H1 (cell line): ENCODE measurements at regions not wholly inside any gene's neighbourhood (a gene's known extent, or its start where the extent isn't known, plus 50 kb on each side); places are given as distances from the start of the nearest gene placed in this dataset.

Experiments used
- BRCA1 ChIP-seq: IDR thresholded peaks from 2 replicates; pipeline ENCODE4 v1.6.1; 2012; ENCODE audit warnings: low read depth, low read length, improper control_type of control experiment
- CHD7 ChIP-seq: fragments of 300-600 bp; sonication (generic); IDR thresholded peaks from 2 replicates; pipeline ENCODE4 v1.7.1; 2012; ENCODE audit warnings: low read length, moderate library complexity, mild to moderate bottlenecking, inconsistent platforms; ENCODE audit not compliant: insufficient replicate concordance
- CREB1 ChIP-seq: IDR thresholded peaks from 2 replicates; pipeline ENCODE4 v1.6.1; 2012; ENCODE audit warnings: inconsistent platforms
- E2F6 ChIP-seq: IDR thresholded peaks from 2 replicates; pipeline ENCODE4 v1.6.1; 2012; ENCODE audit warnings: inconsistent platforms
- EZH2 ChIP-seq: fragments of 200-600 bp; sonication (generic); IDR thresholded peaks from 2 replicates; pipeline ENCODE4 v1.7.1; 2012; ENCODE audit warnings: low read depth, mild to moderate bottlenecking, moderate library complexity, low read length, inconsistent platforms; ENCODE audit not compliant: severe bottlenecking
- KDM1A ChIP-seq: fragments of 200-600, 300-600 bp; sonication (generic); IDR thresholded peaks from 2 replicates; pipeline ENCODE4 v1.7.1; 2016; ENCODE audit warnings: mild to moderate bottlenecking, low read length, borderline replicate concordance
- MAFK ChIP-seq: IDR thresholded peaks from 2 replicates; pipeline ENCODE4 v1.6.1; 2012; ENCODE audit warnings: low read depth, mild to moderate bottlenecking, improper control_type of control experiment, low read length
- MAX ChIP-seq: IDR thresholded peaks from 2 replicates; pipeline ENCODE4 v1.6.1; 2012; ENCODE audit warnings: inconsistent platforms
- PHF8 ChIP-seq: fragments of 200-600 bp; sonication (generic); conservative IDR thresholded peaks from 2 replicates; pipeline ENCODE4 v1.7.1; 2012; ENCODE audit warnings: low read depth, mild to moderate bottlenecking, inconsistent platforms, low read length, moderate library complexity
- SIN3A ChIP-seq, 2 experiments: IDR thresholded peaks in 1 of 2; conservative IDR thresholded peaks in 1 of 2; 2 replicates each; pipeline ENCODE4 v1.6.1; 2011 to 2012; ENCODE audit warnings: low read length in 2 of 2, improper control_type of control experiment in 1 of 2, low read depth in 1 of 2, mild to moderate bottlenecking in 1 of 2
- SUZ12 ChIP-seq: fragments of 200-600 bp; sonication (generic); IDR thresholded peaks from 2 replicates; pipeline ENCODE4 v1.6.1; 2012; ENCODE audit warnings: mild to moderate bottlenecking, inconsistent platforms, low read length, moderate library complexity, mixed read lengths

DNA sequence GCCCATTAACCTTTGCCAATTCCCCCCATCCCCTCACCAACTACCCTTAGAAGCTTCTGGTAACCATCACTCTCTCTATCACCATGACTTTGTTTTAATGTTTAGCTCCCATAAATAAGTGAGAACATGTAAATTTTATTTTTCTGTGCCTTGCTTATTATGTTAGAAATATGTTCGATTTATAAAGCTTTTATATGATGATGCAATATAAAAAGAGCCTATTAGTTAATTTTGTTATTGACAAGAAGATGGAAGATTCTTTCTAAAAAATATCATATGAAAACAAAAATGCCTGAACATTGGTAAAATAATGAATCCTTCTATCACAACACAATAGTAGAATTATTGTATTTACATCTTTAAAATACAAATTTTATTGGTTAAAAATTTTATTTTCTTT is 836.1 kb upstream of the TMPRSS15 start (continued):
- no peak for TF ChIP-seq CHD7
- TF ChIP-seq E2F6 = no peak
- no peak for TF ChIP-seq PHF8
- no peak for TF ChIP-seq SUZ12
- no peak for TF ChIP-seq MAFK
- TF ChIP-seq EZH2 = no peak
- TF ChIP-seq MAX = no peak
- no peak for TF ChIP-seq KDM1A
- no peak for TF ChIP-seq SIN3A (conservative IDR thresholded peaks at IDR 0.05 in 1 of 2, IDR thresholded peaks at IDR 0.05 in 1 of 2; ENCODE audit: low read depth in 1 of 2, low read length in 2 of 2)
- TF ChIP-seq CREB1 = no peak
- no peak for TF ChIP-seq BRCA1
